GM18526 (cell line): ENCODE measurements at regions not wholly inside any gene's neighbourhood (a gene's known extent, or its start where the extent isn't known, plus 50 kb on each side); places are given as distances from the start of the nearest gene placed in this dataset.

Source experiments
- POLR2A ChIP-seq: IDR thresholded peaks from 3 replicates; pipeline ENCODE4 v1.6.1; 2011; ENCODE audit not compliant: insufficient read length; ENCODE audit errors: extremely low read depth

DNA sequence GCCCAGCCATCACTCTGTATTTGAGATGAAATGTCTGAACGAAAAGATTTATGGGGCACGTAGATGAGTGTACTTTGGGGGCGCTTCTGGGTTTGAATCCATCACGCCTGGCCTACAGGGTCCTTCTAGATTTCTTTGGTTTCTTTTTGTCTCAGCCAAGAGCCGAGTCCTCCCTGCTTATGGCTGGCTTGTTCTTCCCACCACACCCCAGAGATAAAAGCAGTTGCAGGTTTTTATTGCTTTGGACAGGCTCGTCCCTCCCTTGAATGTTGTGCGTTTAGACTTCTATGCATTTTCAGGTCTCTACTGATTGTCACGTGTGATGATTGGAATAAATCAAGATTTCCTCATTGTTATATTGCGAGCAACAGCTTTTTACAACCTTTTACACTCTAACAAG, 104.8 kb upstream of the CHRNA7 start:
- TF ChIP-seq POLR2A = no peak

GRCh38 chr15:31930967-31931366, 99.3 kb upstream of the CHRNA7 start:
- no peak for TF ChIP-seq POLR2A

DNA sequence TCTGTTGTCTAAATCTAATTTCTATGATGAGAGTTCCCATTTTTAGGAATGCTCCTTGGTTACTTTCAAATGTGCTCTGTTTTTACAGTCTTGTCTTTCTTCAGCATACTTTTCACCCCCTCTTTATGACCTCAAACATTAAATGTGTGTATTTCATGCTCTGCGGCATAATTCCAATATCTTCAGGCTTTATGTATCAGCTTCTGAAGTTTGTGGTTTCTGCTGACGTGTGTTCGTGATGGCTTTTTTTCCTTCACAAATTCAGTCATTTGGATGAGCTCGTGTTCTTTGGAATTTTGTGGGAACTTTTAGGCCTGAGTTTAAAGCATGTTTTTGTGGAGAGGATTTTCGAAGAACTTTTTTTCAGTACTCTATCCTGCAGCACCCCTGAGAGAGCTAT, 97.7 kb upstream of the CHRNA7 start:
- no peak for TF ChIP-seq POLR2A

- no peak for TF ChIP-seq POLR2A
Observed at GRCh38 chr15:31934821-31935220, 95.5 kb upstream of the CHRNA7 start.

GRCh38 chr15:31953478-31953877, 76.8 kb upstream of the CHRNA7 start:
- no peak for TF ChIP-seq POLR2A

- TF ChIP-seq POLR2A = no peak
Observed at GRCh38 chr15:31954374-31955172, 75.7 kb upstream of the CHRNA7 start.

GRCh38 chr15:31955734-31956133, 74.6 kb upstream of the CHRNA7 start:
- no peak for TF ChIP-seq POLR2A

DNA sequence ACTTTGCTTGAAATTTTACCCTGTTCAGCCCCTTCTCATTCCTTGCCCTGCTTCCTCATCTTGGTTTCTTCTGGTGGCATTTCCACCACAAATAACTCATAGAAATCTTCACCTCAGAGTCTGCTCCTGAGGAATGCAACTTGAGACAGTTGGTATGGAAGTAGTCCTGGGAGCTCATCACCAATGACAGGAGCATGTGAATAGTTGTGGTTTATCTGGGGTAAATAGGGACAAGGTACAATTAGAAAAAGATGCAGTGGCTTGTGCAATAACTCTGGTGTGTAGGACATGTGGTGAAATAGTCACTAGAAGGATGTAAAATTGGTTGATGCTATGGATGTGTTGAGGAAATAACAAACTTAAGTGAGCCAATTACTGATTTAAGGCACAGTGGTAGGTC, 72.7 kb upstream of the CHRNA7 start:
- no peak for TF ChIP-seq POLR2A

DNA sequence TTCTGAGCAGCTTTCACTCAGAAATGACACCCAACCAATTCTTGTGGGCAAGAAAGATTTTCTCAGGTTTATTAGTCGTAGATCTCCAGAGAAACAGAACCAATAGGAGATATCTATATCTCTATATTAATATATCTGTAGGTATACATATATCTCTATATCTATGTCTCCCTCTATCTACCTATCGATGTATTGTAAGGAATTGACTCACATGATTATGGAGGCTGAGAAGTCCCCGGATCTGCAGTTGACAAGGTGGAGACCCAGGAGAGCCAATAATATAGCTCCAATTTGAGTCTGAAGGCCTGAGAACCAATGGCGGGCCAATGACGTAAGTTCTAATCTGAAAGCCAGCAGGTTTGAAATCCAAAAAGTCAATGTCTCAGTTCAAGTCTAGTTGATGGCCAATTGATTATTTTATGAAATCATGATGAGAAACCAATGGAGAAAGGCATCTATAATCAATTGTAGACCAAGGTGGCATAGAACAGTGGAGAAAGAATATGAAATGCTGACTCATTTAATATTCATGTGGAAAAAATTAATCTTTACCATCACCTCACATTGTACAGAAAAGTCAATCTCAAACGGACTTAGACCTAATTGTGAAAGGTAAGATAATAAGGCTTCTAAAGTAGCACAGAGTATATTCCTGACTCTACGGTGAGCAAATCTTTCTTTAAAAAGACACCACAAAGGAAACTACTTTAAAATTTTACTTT, 65.6 kb upstream of the CHRNA7 start:
- no peak for TF ChIP-seq POLR2A

GRCh38 chr15:31970007-31970406, 60.3 kb upstream of the CHRNA7 start:
- no peak for TF ChIP-seq POLR2A

DNA sequence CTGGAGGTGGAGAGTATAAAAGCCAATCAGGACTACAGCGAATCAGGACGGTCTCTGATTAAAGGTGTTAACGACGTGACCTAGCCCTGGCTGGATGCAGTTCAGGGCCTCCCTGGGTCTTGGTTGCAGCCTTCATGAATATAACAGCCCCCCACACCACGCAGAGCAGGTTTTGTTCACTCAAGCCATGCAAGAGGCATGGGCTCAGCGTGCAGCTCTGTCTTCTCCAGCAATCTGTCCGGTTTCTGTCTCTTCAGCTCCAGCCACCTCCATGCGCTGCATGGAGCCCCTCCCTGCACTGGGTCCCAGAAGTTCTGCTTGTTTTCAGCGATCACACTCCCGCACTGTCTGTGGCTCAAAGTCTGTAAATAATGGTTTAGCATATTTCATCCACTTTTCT, 57.1 kb upstream of the CHRNA7 start:
- TF ChIP-seq POLR2A = no peak

DNA sequence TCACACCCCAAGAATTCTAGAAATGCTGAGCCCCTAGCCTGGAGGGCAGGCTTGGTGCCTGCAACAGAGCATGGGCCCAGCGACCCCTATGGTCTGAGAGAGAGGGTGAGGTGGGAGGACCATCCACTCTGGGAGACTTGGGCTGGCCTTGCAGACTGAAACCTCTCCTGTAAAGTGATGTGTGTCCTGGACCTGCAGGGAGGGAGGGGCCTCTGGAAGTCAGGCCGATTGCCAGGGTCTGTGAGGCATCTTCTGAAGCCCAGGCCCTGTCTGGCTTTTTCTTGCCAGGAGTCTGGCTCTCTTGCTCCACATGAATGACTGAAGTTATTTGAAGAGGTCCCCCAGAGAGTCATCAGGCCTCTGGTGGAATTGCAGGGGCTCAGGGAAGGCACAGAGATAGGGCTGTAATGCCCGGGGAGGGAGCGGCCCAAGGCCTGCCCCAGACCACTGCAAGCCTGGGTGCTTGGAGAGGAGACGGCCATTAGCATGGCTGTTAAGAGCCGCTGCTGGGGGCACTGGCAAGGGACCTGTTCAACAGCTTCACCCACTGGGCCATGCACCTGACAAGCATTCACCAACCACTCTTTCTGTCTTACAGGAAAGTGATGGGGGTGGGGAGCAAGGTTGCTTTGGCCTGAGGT, 56.0 kb upstream of the CHRNA7 start:
- no peak for TF ChIP-seq POLR2A

DNA sequence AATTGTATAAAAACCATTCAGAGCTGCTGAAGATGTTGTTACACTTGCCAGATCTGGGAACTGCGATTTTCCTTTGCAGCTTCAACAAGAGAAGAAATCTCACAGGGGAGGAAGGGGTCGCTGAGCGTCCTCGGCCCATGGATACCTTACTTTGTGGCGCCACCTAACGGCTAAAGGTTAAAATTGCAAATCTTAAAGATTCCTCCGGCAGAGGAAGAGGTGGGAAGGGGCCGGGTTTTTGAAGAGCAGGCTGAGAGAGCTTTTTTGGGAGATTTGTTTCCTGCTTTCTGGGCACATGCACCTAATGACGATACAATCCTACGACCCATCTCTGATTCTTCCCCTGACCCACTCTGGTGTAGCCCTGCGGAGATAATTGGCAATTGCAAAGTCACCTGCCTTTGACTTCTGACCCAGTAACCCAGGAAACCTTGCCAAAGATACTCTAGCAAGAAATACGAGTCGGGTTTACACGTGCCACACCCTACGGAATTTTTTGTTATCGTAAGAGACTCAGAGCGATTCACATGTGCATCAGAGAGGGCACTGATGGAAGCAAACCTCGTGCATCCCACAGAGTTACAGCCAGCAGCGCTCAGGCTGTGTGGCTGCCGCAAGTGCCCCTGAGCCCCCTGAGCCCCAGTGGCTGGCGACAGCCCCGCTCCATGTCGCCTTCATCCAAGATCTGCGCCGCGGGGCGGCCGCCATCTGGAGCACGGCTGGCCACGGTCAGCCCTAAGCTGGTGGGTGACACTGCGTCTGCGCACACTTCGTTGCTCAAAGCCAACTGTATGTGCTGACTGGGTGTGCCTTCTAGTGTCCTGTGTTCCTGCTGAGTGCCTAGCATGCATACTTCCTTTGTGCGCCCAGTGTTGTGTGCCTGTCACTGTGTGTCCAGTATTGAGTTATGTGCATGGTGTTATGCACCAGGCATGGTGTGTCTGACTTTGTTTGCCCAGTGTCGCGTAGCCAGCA, 55.2 kb upstream of the CHRNA7 start:
- no peak for TF ChIP-seq POLR2A

GRCh38 chr15:31975830-31976229, 54.5 kb upstream of the CHRNA7 start:
- no peak for TF ChIP-seq POLR2A

DNA sequence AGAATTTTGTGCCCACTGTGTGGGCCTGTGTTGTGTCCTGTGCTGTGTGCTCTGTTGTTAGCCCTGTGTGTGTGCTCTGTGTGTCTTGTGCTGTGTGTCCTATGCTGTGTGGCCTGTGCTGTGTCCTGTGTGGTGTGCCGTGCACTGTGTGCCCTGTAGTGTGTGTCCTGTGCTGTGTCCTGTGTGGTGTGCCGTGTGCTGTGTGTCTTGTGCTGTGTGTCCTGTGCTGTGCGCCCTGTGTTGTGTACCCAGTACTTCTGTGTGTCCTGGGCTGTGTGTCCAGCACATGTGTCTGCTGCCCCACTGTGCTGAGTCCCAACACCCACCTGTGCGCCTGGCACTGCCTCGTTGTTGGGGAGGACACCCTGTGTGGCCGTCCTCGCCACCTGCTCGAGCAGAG, 53.2 kb upstream of the CHRNA7 start:
- TF ChIP-seq POLR2A = no peak
